Neutrophil (primary cell): ENCODE measurements at regions not wholly inside any gene's neighbourhood (a gene's known extent, or its start where the extent isn't known, plus 50 kb on each side); places are given as distances from the start of the nearest gene placed in this dataset.

ENCODE experiments used
- H3K27ac ChIP-seq: fragments of 200-600 bp; sonication (generic); 2 replicates; pipeline ENCODE4 v1.5.1; 2016; ENCODE audit warnings: mild to moderate bottlenecking, moderate library complexity
- H3K27me3 ChIP-seq: fragments of 200-600 bp; sonication (generic); 2 replicates; pipeline ENCODE4 v1.6.0; 2016; ENCODE audit warnings: mild to moderate bottlenecking
- H3K36me3 ChIP-seq: fragments of 200-600 bp; sonication (generic); 2 replicates; pipeline ENCODE4 v1.5.1; 2017
- H3K4me1 ChIP-seq, 2 experiments: fragments of 200-600 bp in 1 of 2; sonication (generic) in 1 of 2; 1 replicate in 1 of 2; 2 replicates in 1 of 2; pipeline versions ENCODE4 v1.5.1 to v1.6.1; 2013 to 2016; ENCODE audit warnings: low read depth in 1 of 2, low read length in 1 of 2, mild to moderate bottlenecking in 1 of 2, moderate library complexity in 1 of 2; ENCODE audit not compliant: control insufficient read depth in 1 of 2, insufficient read depth in 1 of 2
- H3K4me3 ChIP-seq, 2 experiments: fragments of 200-600 bp in 1 of 2; sonication (generic) in 1 of 2; 1 replicate in 1 of 2; 2 replicates in 1 of 2; pipeline ENCODE4 v1.5.1; 2013 to 2016; ENCODE audit warnings: low read depth in 1 of 2, low read length in 1 of 2, mild to moderate bottlenecking in 1 of 2, moderate library complexity in 1 of 2
- H3K9me3 ChIP-seq: fragments of 200-600 bp; sonication (generic); 2 replicates; pipeline ENCODE4 v1.5.1; 2016
- CTCF ChIP-seq: fragments of 200-600 bp; sonication (generic); IDR thresholded peaks from 2 replicates; pipeline ENCODE4 v1.5.1; 2016; ENCODE audit warnings: antibody characterized with exemption

GRCh38 chr11:119803139-119803538, 74.1 kb upstream of the NECTIN1 start:
- H3K27ac ChIP-seq: no peak overlapping the region
- H3K36me3 ChIP-seq: no peaks in the 10 kb centered on the region
- H3K9me3 ChIP-seq: no peaks in the 10 kb centered on the region
- H3K4me1 ChIP-seq: no peaks in the 10 kb centered on the region
- H3K4me3 ChIP-seq: no peak overlapping the region
- H3K27me3 ChIP-seq: peaks cover 30% of the 10 kb centered on the region
- no peak for TF ChIP-seq CTCF

GRCh38 chr11:119802670-119803069, 73.7 kb upstream of the NECTIN1 start:
- Histone ChIP-seq H3K27me3 (peaks cover 30% of the 10 kb centered on the region), H3K36me3 (no peaks in the 10 kb centered on the region), H3K9me3 (no peaks in the 10 kb centered on the region), H3K4me1 (no peaks in the 10 kb centered on the region), H3K27ac (no peak overlapping the region), H3K4me3 (no peak overlapping the region)
- no peak for TF ChIP-seq CTCF

- Histone ChIP-seq H3K4me1 (no peaks in the 10 kb centered on the region), H3K27me3 (peaks cover 50% of the 10 kb centered on the region), H3K36me3 (no peaks in the 10 kb centered on the region), H3K27ac (no peak overlapping the region), H3K9me3 (no peaks in the 10 kb centered on the region), H3K4me3 (no peak overlapping the region)
- no peak for TF ChIP-seq CTCF
These were observed 71.6 kb upstream of the NECTIN1 start for GRCh38 chr11:119800619-119801018.

GRCh38 chr11:119800171-119800570, 71.2 kb upstream of the NECTIN1 start:
- no peak for TF ChIP-seq CTCF
- Histone ChIP-seq H3K36me3 (no peaks in the 10 kb centered on the region), H3K27me3 (peaks cover 55% of the 10 kb centered on the region), H3K4me3 (no peak overlapping the region), H3K27ac (no peak overlapping the region), H3K4me1 (no peaks in the 10 kb centered on the region), H3K9me3 (no peaks in the 10 kb centered on the region)

- no peaks in the 10 kb centered on the region for H3K36me3 ChIP-seq
- no peaks in the 10 kb centered on the region for H3K9me3 ChIP-seq
- no peak overlapping the region for H3K27ac ChIP-seq
- H3K4me1 ChIP-seq: no peaks in the 10 kb centered on the region
- peaks cover 66% of the 10 kb centered on the region for H3K27me3 ChIP-seq
- no peak overlapping the region for H3K4me3 ChIP-seq
- TF ChIP-seq CTCF: no peak
These were observed 69.7 kb upstream of the NECTIN1 start for GRCh38 chr11:119798656-119799055.

GRCh38 chr11:119797736-119798135, 68.7 kb upstream of the NECTIN1 start:
- no peak for TF ChIP-seq CTCF
- no peak overlapping the region for H3K4me3 ChIP-seq
- no peak overlapping the region for H3K27ac ChIP-seq
- H3K4me1 ChIP-seq: no peaks in the 10 kb centered on the region
- H3K27me3 ChIP-seq: peaks cover 71% of the 10 kb centered on the region
- no peaks in the 10 kb centered on the region for H3K36me3 ChIP-seq
- H3K9me3 ChIP-seq: no peaks in the 10 kb centered on the region
